WTC11 (cell line): ENCODE measurements at regions not wholly inside any gene's neighbourhood (a gene's known extent, or its start where the extent isn't known, plus 50 kb on each side); places are given as distances from the start of the nearest gene placed in this dataset.

Experiments
- ATAC-seq: fragments of 200-7000 bp; cut with Tn5 transposase; 2 replicates; pipeline ENCODE4 v1.10.0; 2021; ENCODE audit warnings: mild to moderate bottlenecking, moderate library complexity
- CTCF ChIA-PET: fragments of 300-600 bp; sonication (Branson Sonifier 250); formaldehyde crosslinking; loops from one replicate; lab custom pipeline; 2021; ENCODE audit warnings: antibody characterized with exemption; lab: Charles Lee
- POLR2A ChIA-PET: fragments of 350-600 bp; sonication (Branson Sonifier 250); formaldehyde crosslinking; loops from one replicate; lab custom pipeline; 2021; ENCODE audit warnings: antibody characterized with exemption; lab: Charles Lee
- DNase-seq: peaks from one replicate; pipeline ENCODE4 v3.0.0; 2021; ENCODE audit warnings: low spot score
- H3K27ac Mint-ChIP-seq: 2 replicates; pipeline ENCODE4 v1.8.0; 2021; ENCODE audit warnings: mixed read lengths
- H3K27me3 Mint-ChIP-seq: 2 replicates; pipeline ENCODE4 v1.8.0; 2021; ENCODE audit warnings: low read depth, mild to moderate bottlenecking, moderate library complexity, mixed read lengths
- H3K36me3 Mint-ChIP-seq: 2 replicates; pipeline ENCODE4 v1.8.0; 2021; ENCODE audit warnings: mixed read lengths
- H3K4me1 Mint-ChIP-seq: 2 replicates; pipeline ENCODE4 v1.8.0; 2022; ENCODE audit warnings: mixed read lengths
- H3K4me3 Mint-ChIP-seq: 2 replicates; pipeline ENCODE4 v1.8.0; 2021; ENCODE audit warnings: mild to moderate bottlenecking, moderate library complexity, mixed read lengths
- H3K9me3 Mint-ChIP-seq: 2 replicates; pipeline ENCODE4 v1.8.0; 2021; ENCODE audit warnings: mixed read lengths
- AR ChIP-seq: fragments of 250-450 bp; sonication (Bioruptor Pico); IDR thresholded peaks from 2 replicates; pipeline ENCODE4 v1.9.0; 2021; ENCODE audit warnings: mild to moderate bottlenecking
- ATF6 ChIP-seq: sonication (generic); formaldehyde crosslinking; IDR thresholded peaks from 2 replicates; pipeline ENCODE4 v1.8.1; 2023; ENCODE audit warnings: mild to moderate bottlenecking, missing genetic modification reagents
- CREB1 ChIP-seq: sonication (generic); formaldehyde crosslinking; IDR thresholded peaks from 2 replicates; pipeline ENCODE4 v1.8.0; 2023; ENCODE audit warnings: mild to moderate bottlenecking, missing genetic modification reagents
- FOXJ3 ChIP-seq: sonication (generic); formaldehyde crosslinking; IDR thresholded peaks from 2 replicates; pipeline ENCODE4 v1.9.0; 2021; ENCODE audit warnings: missing genetic modification reagents, mild to moderate bottlenecking, borderline replicate concordance
- FOXK1 ChIP-seq: sonication (generic); formaldehyde crosslinking; IDR thresholded peaks from 2 replicates; pipeline ENCODE4 v1.8.0; 2022; ENCODE audit warnings: mild to moderate bottlenecking, moderate library complexity, missing genetic modification reagents
- GTF2I ChIP-seq: fragments of 250-450 bp; sonication (Bioruptor Pico); conservative IDR thresholded peaks from 2 replicates; pipeline ENCODE4 v1.4.0; 2021; ENCODE audit warnings: mild to moderate bottlenecking
- JUN ChIP-seq: sonication (generic); formaldehyde crosslinking; IDR thresholded peaks from 2 replicates; pipeline ENCODE4 v1.8.0; 2023; ENCODE audit warnings: mild to moderate bottlenecking, missing genetic modification reagents
- MYBL2 ChIP-seq: sonication (generic); formaldehyde crosslinking; IDR thresholded peaks from 2 replicates; pipeline ENCODE4 v1.8.1; 2023; ENCODE audit warnings: mild to moderate bottlenecking, moderate library complexity, missing genetic modification reagents
- NFE2L1 ChIP-seq: sonication (generic); formaldehyde crosslinking; IDR thresholded peaks from 2 replicates; pipeline ENCODE4 v1.8.1; 2023; ENCODE audit warnings: missing genetic modification reagents
- NR1H2 ChIP-seq: sonication (generic); formaldehyde crosslinking; IDR thresholded peaks from 2 replicates; pipeline ENCODE4 v1.9.0; 2021; ENCODE audit warnings: mild to moderate bottlenecking, moderate library complexity, missing genetic modification reagents
- RELA ChIP-seq: sonication (generic); formaldehyde crosslinking; IDR thresholded peaks from 2 replicates; pipeline ENCODE4 v1.8.1; 2022; ENCODE audit warnings: missing genetic modification reagents, mild to moderate bottlenecking, borderline replicate concordance
- RORB ChIP-seq: fragments of 250-450 bp; sonication (Bioruptor Pico); IDR thresholded peaks from 2 replicates; pipeline ENCODE4 v1.9.0; 2021; ENCODE audit warnings: mild to moderate bottlenecking
- STAT6 ChIP-seq: sonication (generic); formaldehyde crosslinking; conservative IDR thresholded peaks from 2 replicates; pipeline ENCODE4 v1.8.1; 2023; ENCODE audit warnings: mild to moderate bottlenecking, low read depth, missing genetic modification reagents, moderate library complexity
- TCF7 ChIP-seq: sonication (generic); formaldehyde crosslinking; IDR thresholded peaks from 2 replicates; pipeline ENCODE4 v1.8.0; 2022; ENCODE audit warnings: mild to moderate bottlenecking, low read depth, missing genetic modification reagents, moderate library complexity
- TEAD4 ChIP-seq: sonication (generic); formaldehyde crosslinking; IDR thresholded peaks from 2 replicates; pipeline ENCODE4 v1.8.0; 2022; ENCODE audit warnings: mild to moderate bottlenecking, missing genetic modification reagents
- ZNF232 ChIP-seq: sonication (generic); formaldehyde crosslinking; IDR thresholded peaks from 2 replicates; pipeline ENCODE4 v1.8.0; 2022; ENCODE audit warnings: mild to moderate bottlenecking, missing genetic modification reagents
- ZNF263 ChIP-seq: sonication (generic); formaldehyde crosslinking; IDR thresholded peaks from 2 replicates; pipeline ENCODE4 v1.8.1; 2022; ENCODE audit warnings: low read depth, mild to moderate bottlenecking, moderate library complexity, missing genetic modification reagents
- ZNF317 ChIP-seq: sonication (generic); formaldehyde crosslinking; IDR thresholded peaks from 2 replicates; pipeline ENCODE4 v1.8.1; 2023; ENCODE audit warnings: low read depth, mild to moderate bottlenecking, moderate library complexity, missing genetic modification reagents, borderline replicate concordance
- ZNF416 ChIP-seq: fragments of 250-450 bp; sonication (Bioruptor Pico); IDR thresholded peaks from 2 replicates; pipeline ENCODE4 v1.9.0; 2021; ENCODE audit warnings: mild to moderate bottlenecking, inconsistent platforms
- ZNF532 ChIP-seq: fragments of 250-450 bp; sonication (Bioruptor Pico); IDR thresholded peaks from 2 replicates; pipeline ENCODE4 v1.9.0; 2021; ENCODE audit warnings: mild to moderate bottlenecking, borderline replicate concordance
- TF ChIP-seq, protein P1 (sequence below): sonication (generic); formaldehyde crosslinking; IDR thresholded peaks from 2 replicates; pipeline ENCODE4 v1.8.1; 2022; ENCODE audit warnings: mild to moderate bottlenecking, missing genetic modification reagents, moderate library complexity, borderline replicate concordance
- TF ChIP-seq, protein P2 (sequence below): fragments of 250-450 bp; sonication (Bioruptor Pico); conservative IDR thresholded peaks from 2 replicates; pipeline ENCODE4 v1.9.0; 2021; ENCODE audit warnings: mild to moderate bottlenecking

DNA sequence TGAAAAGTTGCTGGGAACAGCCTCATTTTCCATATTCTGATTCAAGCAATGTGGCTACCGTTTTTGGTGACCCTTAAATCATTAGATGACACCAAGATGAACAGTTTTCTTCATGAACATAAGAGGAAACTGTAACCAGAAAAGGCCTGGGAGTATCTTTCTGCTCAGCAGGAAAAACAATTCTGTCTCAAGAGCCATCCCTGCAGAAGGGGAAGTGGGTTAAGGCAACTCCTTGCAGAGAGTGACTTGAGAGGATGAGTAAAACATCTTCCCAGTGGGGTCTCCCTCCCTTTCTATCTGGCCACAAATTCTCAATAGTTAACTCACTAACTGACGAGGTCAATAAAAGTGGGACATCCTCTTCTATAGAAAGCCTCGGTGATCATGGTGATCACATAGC, 187.6 kb upstream of the NRIP1 start:
- H3K9me3 Mint-ChIP-seq, result peaks cover 3% of the 10 kb centered on the region; the same call in 1 of the 2 replicates
- no peaks in the 10 kb centered on the region for H3K36me3 Mint-ChIP-seq
- TF ChIP-seq ATF6 (CRISPR knock-in tag) (no peak), ZNF416 (no peak), TEAD4 (CRISPR knock-in tag) (no peak), NR1H2 (CRISPR knock-in tag) (no peak), ZNF232 (CRISPR knock-in tag) (no peak), JUN (CRISPR knock-in tag) (no peak), GTF2I (CRISPR knock-in tag) (no peak), ZNF317 (no peak), ZNF263 (CRISPR knock-in tag) (no peak)
- TF ChIP-seq, protein P1, sequence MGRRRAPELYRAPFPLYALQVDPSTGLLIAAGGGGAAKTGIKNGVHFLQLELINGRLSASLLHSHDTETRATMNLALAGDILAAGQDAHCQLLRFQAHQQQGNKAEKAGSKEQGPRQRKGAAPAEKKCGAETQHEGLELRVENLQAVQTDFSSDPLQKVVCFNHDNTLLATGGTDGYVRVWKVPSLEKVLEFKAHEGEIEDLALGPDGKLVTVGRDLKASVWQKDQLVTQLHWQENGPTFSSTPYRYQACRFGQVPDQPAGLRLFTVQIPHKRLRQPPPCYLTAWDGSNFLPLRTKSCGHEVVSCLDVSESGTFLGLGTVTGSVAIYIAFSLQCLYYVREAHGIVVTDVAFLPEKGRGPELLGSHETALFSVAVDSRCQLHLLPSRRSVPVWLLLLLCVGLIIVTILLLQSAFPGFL (CRISPR knock-in tag), result no peak
- H3K4me3 Mint-ChIP-seq, result no peak overlapping the region
- DNase-seq (no peak), ATAC-seq (no peak)
- H3K27ac Mint-ChIP-seq, result no peak overlapping the region
- POLR2A ChIA-PET, result no interaction called here
- H3K27me3 Mint-ChIP-seq, result peaks cover 16% of the 10 kb centered on the region
- H3K4me1 Mint-ChIP-seq, result no peaks in the 10 kb centered on the region
- CTCF ChIA-PET, result no interaction called here

GRCh38 chr21:15254111-15254510, 189.3 kb upstream of the NRIP1 start:
- H3K27me3 Mint-ChIP-seq, result peaks cover 5% of the 10 kb centered on the region; the same call in 1 of the 2 replicates
- ChIA-PET CTCF (no interaction called here), POLR2A (no interaction called here)
- no peak overlapping the region for H3K27ac Mint-ChIP-seq
- H3K9me3 Mint-ChIP-seq, result peaks cover 3% of the 10 kb centered on the region; the same call in 1 of the 2 replicates
- H3K4me1 Mint-ChIP-seq, result no peaks in the 10 kb centered on the region
- DNase-seq, result no peak
- ATAC-seq, result no peak
- H3K36me3 Mint-ChIP-seq, result no peaks in the 10 kb centered on the region
- H3K4me3 Mint-ChIP-seq, result no peak overlapping the region
- TF ChIP-seq MYBL2 (no peak), STAT6 (CRISPR knock-in tag) (no peak), RELA (CRISPR knock-in tag) (no peak), ZNF532 (CRISPR knock-in tag) (no peak), FOXJ3 (CRISPR knock-in tag) (no peak), RORB (CRISPR knock-in tag) (no peak), TCF7 (no peak), NFE2L1 (no peak), AR (CRISPR knock-in tag) (no peak), FOXK1 (CRISPR knock-in tag) (no peak), CREB1 (CRISPR knock-in tag) (no peak)
- TF ChIP-seq, protein P2, sequence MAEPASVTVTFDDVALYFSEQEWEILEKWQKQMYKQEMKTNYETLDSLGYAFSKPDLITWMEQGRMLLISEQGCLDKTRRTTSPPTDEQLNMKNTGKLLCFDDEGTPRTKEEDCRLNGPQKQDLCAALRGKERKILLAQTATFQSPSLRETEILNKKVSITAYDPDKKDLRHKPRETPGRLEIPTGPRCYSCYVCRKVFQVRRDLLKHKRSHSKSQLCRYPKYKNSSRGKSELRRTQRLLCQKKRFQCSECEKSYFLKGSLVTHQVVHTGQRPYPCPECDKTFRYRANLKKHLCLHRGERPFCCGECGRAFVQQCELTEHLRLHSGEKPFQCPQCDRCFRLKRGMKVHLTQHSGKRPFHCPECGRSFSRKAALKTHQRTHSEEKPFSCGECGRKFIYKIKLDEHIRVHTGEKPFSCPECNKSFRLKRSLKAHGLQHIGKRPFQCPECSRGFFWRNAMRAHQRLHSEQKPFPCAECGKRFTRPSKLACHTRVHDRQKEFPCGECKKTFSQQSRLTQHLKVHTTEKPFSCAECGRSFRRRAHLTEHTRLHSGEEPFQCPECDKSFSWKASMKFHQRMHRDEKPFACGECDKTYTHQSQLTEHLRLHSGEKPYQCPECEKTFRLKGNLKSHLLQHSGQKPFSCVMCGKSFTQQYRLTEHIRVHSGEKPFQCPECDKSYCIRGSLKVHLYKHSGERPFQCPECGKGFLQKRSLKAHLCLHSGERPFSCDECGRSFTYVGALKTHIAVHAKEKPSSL (CRISPR knock-in tag), result no peak
